Left ventricle myocardium superior (tissue), 1 donor: ENCODE measurements at regions not wholly inside any gene's neighbourhood (a gene's known extent, or its start where the extent isn't known, plus 50 kb on each side); places are given as distances from the start of the nearest gene placed in this dataset.
"Not testable (repeated sequence)": the region's sequence is repeated elsewhere in the genome, so short reads cannot be mapped to it uniquely, and the experiment has no call there.

Source experiments
- ATAC-seq: fragments of 200-7000 bp; cut with Tn5 transposase; one replicate; pipeline ENCODE4 v1.9.1; 2020; ENCODE audit warnings: mild to moderate bottlenecking, moderate library complexity
- DNase-seq: peaks from one replicate; pipeline ENCODE4 v3.0.0-alpha.2; 2020
- intact Hi-C: fragments of 100-400 bp; cut with micrococcal nuclease; formaldehyde crosslinking; loops from one replicate; pipeline ENCODE4 v1.11.0; 2022
- donor health status: DM: no; HTN: yes; CAD: no; lungs with severe emphysema.

- not testable (repeated sequence) for ATAC-seq
- DNase-seq, result peak; percentile 4
Measured at GRCh38 chr5:101316401-101316800, 413.3 kb upstream of the ST8SIA4 start.

DNA sequence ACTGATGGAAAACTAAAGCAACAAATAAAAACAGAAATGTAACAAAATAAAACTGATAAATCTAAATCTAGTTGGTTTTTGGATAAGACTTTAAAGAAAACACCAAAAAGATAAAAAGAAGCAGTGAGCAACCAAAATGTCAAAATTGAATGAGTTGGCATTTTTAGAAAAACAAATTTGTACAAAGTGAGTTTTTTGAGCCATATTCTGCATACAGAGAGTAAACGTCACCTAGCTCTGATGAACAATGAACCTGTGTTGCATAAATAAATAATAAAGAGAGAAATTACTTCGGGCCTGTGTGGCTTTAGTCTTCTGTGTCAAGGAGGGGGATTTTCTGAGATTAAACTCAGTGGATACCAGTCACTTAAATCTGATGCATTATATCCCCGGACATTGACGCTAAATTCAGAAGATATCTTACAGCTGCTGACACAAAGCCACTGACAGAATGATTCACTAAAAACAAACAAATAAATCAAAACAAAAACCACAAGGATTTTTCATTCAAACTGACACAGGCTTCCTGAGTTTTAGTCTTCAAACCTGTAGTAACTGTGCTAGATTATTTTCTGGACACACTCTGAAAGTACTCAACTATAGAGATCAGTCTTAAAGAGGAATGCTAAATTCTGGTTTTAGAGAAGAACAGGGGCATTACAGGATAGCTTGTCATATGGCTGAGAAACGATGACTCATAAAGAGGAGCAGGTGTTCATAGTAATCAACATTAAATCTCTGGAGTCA, 403.5 kb upstream of the ST8SIA4 start:
- intact Hi-C loops, result no loop called here
- DNase-seq (no peak), ATAC-seq (no peak)

More at GRCh38 chr5:101316401-101316800, 413.3 kb upstream of the ST8SIA4 start:
- intact Hi-C loops, result not testable (repeated sequence)

- DNase-seq, result no peak
- no peak for ATAC-seq
- intact Hi-C loops, result no loop called here
Measured at GRCh38 chr5:101296477-101296876, 393.4 kb upstream of the ST8SIA4 start.

DNA sequence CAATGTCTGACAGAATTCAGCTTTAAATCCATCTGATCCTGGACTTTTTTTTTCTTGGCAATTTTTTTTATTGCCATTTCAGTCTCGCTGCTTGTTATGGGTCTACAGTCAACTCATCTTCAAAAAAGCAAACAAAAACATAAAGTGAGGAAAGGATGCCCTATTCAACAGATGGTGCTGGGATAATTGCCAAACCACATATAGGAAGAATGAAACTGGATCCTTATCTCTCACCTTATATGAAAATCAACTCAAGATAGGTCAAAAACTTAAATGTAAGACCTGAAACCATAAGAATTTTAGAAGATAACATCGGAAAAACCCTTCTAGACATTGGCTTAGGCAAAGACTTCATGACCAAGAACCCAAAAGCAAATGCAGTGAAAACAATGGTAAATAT, 389.1 kb upstream of the ST8SIA4 start:
- intact Hi-C loops, result no loop called here
- no peak for ATAC-seq

GRCh38 chr5:101290761-101291160, 387.7 kb upstream of the ST8SIA4 start:
- DNase-seq, intact Hi-C loops, ATAC-seq: not testable (repeated sequence)

More for the DNA sequence above, 389.1 kb upstream of the ST8SIA4 start:
- no peak for DNase-seq

- ATAC-seq, result no peak
- intact Hi-C loops, result no loop called here
Measured at GRCh38 chr5:101288633-101289032, 385.6 kb upstream of the ST8SIA4 start.

DNA sequence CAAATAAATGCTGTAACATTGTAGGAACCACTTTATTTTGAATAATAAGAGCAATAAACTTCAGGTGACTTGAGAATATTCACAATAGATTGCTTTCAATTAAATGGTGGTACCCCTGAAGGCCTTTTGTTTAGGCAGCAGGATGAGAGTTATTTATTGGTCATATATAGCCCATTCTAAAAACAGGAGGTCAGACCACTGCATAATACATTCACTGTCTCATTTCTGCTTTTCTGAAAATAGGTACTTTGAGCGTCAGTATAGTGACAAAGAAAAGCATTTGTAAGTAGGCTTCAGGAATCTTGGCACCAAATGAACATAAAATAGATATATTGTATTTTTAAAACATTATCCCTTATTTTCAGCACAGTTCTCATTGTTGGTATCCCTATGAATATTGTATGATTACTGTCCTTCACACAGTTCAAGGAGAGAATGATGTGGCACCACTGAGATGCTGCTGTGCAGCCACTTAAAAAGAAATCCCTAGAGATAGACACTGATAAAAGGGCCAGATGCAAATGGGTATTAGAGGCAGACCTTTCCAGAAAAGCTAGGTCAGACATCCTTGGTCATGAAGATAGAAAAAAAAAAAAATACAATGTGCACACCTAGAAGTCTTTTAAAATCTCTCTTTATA, 381.8 kb upstream of the ST8SIA4 start:
- intact Hi-C loops, result no loop called here
- DNase-seq, result no peak
- no peak for ATAC-seq

More at GRCh38 chr5:101288633-101289032, 385.6 kb upstream of the ST8SIA4 start:
- DNase-seq, result no peak

- ATAC-seq, DNase-seq, intact Hi-C loops: not testable (repeated sequence)
Measured at GRCh38 chr5:101283938-101284337, 380.9 kb upstream of the ST8SIA4 start.

DNA sequence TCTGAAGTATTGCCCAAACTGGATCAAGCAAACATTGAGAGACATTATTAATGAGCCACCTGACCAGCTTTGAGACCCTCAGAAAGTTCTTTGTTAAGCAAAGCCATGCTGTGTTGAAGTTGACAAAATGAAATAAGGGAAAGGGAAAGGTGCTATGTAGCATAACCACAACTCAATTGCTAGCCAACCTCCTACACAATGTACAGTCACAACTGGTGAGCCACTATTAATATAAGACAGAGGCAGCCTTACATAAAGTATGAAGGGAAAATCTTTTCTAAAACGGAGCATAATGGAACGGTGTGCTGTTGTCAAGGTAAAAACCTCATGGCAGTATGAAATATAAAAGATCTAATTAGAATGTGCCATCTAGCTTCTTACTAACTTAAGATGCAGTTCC, 375.8 kb upstream of the ST8SIA4 start:
- DNase-seq (no peak), ATAC-seq (no peak)
- intact Hi-C loops, result no loop called here

GRCh38 chr5:101278011-101278687, 375.1 kb upstream of the ST8SIA4 start:
- intact Hi-C loops, result no loop called here
- ATAC-seq (no peak), DNase-seq (no peak)

- intact Hi-C loops, result no loop called here
- DNase-seq, result no peak
- no peak for ATAC-seq
Measured at GRCh38 chr5:101271945-101272344, 368.9 kb upstream of the ST8SIA4 start.

DNA sequence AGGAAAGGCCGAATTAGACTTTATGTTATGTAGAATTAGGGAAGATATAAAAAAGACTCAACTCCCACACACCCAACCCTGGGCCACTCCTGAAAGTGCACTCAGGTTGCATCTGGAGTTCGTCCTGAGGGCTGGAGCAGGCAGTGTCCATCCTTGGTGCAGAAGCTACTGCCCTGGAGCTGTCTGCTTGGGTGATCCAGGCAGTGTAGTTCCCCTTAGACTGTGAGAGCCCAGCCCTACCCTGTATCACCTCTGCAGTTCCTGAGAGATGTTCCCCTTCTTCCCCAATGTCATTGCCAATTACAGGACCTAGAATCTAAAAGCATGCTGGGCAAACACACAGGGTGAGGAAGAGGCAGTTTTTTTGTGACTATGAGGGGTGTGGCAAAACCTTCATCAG, 368.3 kb upstream of the ST8SIA4 start:
- ATAC-seq, result no peak
- intact Hi-C loops, result no loop called here
- DNase-seq, result no peak

GRCh38 chr5:101260857-101261256, 357.8 kb upstream of the ST8SIA4 start:
- intact Hi-C loops, result no loop called here
- ATAC-seq (no peak), DNase-seq (no peak)

DNA sequence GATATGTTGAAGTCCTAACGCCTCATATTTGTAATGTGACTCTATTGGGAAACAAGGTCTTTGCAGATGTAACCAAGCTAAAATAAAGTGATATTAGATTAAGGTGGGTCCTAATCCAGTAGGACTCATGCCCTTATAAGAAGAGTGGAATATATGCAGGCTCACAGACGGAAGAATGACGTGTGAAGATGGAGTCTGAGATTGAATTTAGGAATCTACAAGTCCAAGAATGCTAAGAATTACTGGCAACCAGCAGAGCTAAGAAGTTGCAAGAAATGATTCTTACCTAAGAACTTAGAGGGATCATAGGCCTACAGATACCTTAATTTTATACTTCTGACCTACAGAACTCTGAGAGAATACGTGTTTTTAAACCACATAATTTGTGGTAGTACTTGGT, 350.0 kb upstream of the ST8SIA4 start:
- ATAC-seq (no peak), DNase-seq (no peak)
- intact Hi-C loops, result no loop called here

DNA sequence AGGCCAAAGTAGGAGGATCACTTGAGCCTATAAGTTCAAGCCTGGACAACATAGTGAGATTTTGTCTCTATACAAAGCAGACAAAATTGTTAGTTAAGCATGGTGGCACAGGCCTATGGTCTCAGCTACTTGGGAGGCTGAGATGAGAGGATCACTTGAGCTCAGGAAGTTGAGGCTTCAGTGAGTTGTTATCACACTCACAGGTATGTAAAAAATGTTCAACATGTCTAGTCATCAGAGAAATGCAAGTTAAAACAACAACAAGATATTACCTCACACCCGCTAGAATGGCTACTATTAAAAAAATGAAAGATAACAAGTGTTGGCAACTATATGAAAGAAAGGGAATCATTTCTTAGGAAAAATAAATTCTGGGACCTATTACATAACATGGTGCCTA, 341.5 kb upstream of the ST8SIA4 start:
- no peak for ATAC-seq

GRCh38 chr5:101212942-101213514, 309.9 kb upstream of the ST8SIA4 start:
- intact Hi-C loops, result no loop called here

More for the DNA sequence above, 341.5 kb upstream of the ST8SIA4 start:
- intact Hi-C loops, result no loop called here
- no peak for DNase-seq

DNA sequence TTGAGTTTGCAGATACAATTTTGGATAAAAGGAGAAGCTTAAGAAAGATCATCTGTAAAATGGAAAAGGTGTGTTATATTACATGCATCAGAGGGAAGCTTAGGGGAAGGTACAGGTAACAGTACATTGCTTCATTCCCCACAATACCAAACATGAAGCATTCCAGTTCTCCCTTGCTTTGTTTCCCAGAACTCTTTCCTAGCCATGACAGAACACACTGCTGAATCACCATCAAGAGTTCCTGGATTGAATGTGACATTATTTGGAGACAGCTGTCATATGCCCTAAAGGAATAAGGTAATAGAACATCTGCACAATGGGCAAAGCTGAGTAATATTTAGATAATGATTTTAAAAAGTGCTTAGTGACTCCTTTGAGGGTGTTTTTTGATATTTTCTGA, 303.5 kb upstream of the ST8SIA4 start:
- DNase-seq, result no peak
- intact Hi-C loops, result no loop called here
- ATAC-seq, result no peak

More at GRCh38 chr5:101212942-101213514, 309.9 kb upstream of the ST8SIA4 start:
- DNase-seq (no peak), ATAC-seq (no peak)

GRCh38 chr5:101205065-101205464, 302.0 kb upstream of the ST8SIA4 start:
- intact Hi-C loops, DNase-seq, ATAC-seq: not testable (repeated sequence)

DNA sequence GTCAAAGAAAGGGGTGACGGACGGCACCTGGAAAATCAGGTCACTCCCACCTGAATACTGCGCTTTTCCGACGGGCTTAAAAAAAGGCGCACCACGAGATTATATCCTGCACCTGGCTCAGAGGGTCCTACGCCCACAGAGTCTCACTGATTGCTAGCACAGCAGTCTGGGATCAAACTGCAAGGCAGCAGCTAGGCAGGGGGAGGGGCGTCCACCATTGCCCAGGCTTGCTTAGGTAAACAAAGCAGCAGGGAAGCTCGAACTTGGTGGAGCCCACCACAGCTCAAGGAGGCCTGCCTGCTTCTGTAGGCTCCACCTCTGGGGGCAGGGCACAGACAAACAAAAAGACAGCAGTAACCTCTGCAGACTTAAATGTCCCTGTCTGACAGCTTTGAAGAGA, 277.3 kb upstream of the ST8SIA4 start:
- ATAC-seq, DNase-seq, intact Hi-C loops: not testable (repeated sequence)

GRCh38 chr5:101176605-101177004, 273.5 kb upstream of the ST8SIA4 start:
- DNase-seq (no peak), ATAC-seq (no peak)
- intact Hi-C loops, result no loop called here
